CD4-positive, alpha-beta T cell treated with Interferon alpha-2 for 1 hour (primary cell): ENCODE measurements at regions not wholly inside any gene's neighbourhood (a gene's known extent, or its start where the extent isn't known, plus 50 kb on each side); places are given as distances from the start of the nearest gene placed in this dataset.
"Not testable (repeated sequence)": the region's sequence is repeated elsewhere in the genome, so short reads cannot be mapped to it uniquely, and the experiment has no call there.

ENCODE experiments used
- DNase-seq, 2 donors: peaks; one replicate each; pipeline ENCODE4 v3.0.0-alpha.2; 2020 to 2022

DNA sequence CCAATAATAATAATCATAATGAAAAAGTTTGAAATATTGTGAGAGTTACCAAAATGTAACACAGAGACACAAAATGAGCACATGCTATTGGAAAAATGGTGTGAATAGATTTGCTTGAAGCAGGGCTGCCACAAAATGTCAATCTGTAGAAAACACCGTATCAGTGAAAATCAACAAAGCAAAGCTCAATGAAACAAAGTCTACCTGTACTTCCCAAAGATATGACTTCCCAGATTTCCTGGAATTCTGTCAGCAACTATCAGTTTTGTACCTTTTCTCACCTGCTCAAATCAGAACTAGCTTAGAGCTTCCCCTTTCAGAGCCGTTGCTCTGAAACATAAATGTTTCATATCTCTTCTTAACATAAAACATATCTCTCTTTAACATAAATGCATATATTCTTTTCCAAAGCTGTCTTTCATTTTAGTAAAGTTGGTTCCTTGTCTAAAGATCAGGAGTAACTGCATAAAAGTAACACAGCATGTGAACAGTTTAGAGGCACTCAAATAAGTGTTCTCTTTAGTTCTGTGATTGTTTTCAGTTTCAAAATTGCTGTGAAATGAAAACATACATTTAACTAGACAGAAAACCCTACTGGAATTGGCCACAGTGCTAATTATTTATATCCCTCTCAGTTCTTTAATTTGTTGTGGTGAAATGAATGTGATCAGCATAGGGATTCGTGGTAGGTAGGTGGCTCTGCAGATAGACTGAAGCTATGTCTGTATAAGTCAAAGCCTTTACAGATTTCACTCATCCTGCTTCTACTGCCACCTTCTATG lies 262.5 kb downstream of the KCNJ3 start:
- no peak for DNase-seq

DNA sequence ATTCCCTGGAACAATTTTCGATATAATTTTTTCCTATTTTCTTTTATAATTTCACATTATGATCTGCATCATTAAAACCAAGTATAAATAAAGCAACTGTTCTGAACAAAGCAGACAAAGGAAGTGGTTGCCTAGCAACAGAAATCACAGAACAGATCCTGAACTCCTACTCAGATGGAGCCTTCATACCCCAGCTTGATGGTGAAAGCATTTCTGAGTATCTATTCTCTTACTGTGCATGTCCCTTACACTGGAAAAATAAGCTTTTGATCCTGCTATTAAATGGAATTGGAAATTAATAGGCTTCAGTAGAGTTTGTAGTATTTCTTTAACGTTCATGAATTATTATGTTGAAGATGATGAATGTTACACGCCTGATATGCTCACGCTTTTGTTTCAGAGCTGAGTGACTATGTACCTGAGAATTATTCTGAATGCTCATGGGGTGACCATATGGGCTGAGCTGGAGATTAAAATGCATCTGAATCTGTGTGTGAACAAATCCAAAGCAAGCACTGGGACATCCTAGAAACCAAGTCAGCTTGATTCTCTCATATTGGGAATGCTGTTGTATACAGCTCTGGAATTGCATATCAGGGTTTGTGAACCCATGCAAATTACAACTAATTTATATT lies 254.0 kb downstream of the KCNJ3 start:
- DNase-seq, result no peak

DNA sequence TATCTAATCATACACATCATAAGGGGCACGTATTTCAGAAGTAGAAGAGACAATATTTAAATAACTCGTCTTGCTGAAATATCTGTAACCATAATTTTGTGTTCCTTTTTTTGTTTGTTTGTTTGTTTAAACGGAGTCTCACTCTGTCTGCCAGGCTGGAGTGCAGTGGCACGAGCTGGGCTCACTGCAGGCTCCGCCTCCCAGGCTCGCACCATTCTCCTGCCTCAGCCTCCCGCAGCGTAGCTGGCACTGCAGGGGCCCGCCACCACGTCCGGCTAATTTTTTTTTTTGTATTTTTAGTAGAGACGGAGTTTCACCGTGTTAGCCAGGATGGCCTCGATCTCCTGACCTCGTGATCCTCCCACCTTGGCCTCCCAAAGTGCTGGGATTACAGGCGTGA lies 248.9 kb downstream of the KCNJ3 start:
- DNase-seq, result not testable (repeated sequence)

- DNase-seq, result no peak
Observed at GRCh38 chr2:154945984-154946383, 247.5 kb downstream of the KCNJ3 start.

- no peak for DNase-seq
Observed at GRCh38 chr2:154941379-154941778, 242.9 kb downstream of the KCNJ3 start.

- no peak for DNase-seq
Observed at GRCh38 chr2:154934213-154934612, 235.7 kb downstream of the KCNJ3 start.

- DNase-seq, result no peak
Observed at GRCh38 chr2:154924531-154924930, 226.0 kb downstream of the KCNJ3 start.

GRCh38 chr2:154914561-154914960 lies 216.1 kb downstream of the KCNJ3 start:
- no peak for DNase-seq

- no peak for DNase-seq
Observed at GRCh38 chr2:154912215-154912614, 213.7 kb downstream of the KCNJ3 start.

GRCh38 chr2:154911729-154912128 lies 213.2 kb downstream of the KCNJ3 start:
- DNase-seq, result no peak

DNA sequence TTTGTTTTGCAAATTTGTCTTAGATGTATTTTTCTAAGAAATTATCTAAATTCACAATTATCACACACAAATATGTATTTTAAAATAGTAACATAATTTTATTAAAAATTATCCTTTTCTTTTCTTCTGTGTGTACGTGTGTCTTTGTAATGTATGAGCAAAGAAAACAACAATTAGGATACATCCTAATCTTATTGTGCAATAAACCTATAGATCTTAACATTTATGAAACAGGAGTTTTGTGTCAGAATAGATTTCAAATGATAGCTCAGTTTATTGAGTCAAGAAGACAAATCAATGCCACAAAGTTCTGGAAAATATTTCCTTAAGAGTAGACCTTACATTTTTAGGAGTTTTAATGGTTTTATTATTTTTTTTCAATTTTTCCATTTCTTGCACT lies 212.2 kb downstream of the KCNJ3 start:
- no peak for DNase-seq

- DNase-seq, result no peak
Observed at GRCh38 chr2:154908327-154908726, 209.8 kb downstream of the KCNJ3 start.
